Neuronal stem cell (in vitro differentiated cells): ENCODE measurements at regions not wholly inside any gene's neighbourhood (a gene's known extent, or its start where the extent isn't known, plus 50 kb on each side); places are given as distances from the start of the nearest gene placed in this dataset.

Experiments
- DNase-seq: peaks from one replicate; pipeline ENCODE4 v3.0.0-alpha.2; 2013; ENCODE audit warnings: low spot score
- H2AFZ ChIP-seq: one replicate; pipeline ENCODE4 v1.6.1; 2013; ENCODE audit warnings: mild to moderate bottlenecking, low read length, inconsistent platforms
- H2AK5ac ChIP-seq: 2 replicates; pipeline ENCODE4 v1.6.1; 2013; ENCODE audit warnings: low read depth, mild to moderate bottlenecking, inconsistent platforms, low read length, moderate library complexity, mixed read lengths
- H2BK120ac ChIP-seq: 2 replicates; pipeline ENCODE4 v1.6.1; 2013; ENCODE audit warnings: low read depth, mild to moderate bottlenecking, inconsistent platforms, low read length, moderate library complexity, mixed read lengths
- H2BK12ac ChIP-seq: one replicate; pipeline ENCODE4 v1.6.1; 2013; ENCODE audit warnings: low read length, inconsistent platforms
- H2BK15ac ChIP-seq: 2 replicates; pipeline ENCODE4 v1.6.1; 2013; ENCODE audit warnings: mild to moderate bottlenecking, low read length, inconsistent platforms, mixed read lengths
- H2BK5ac ChIP-seq: one replicate; pipeline ENCODE4 v1.6.1; 2013; ENCODE audit warnings: inconsistent platforms, mild to moderate bottlenecking, low read length, moderate library complexity
- H3K14ac ChIP-seq: one replicate; pipeline ENCODE4 v1.6.1; 2013; ENCODE audit warnings: low read length, inconsistent platforms
- H3K18ac ChIP-seq: 2 replicates; pipeline ENCODE4 v1.6.1; 2013; ENCODE audit warnings: low read length, inconsistent platforms
- H3K23ac ChIP-seq: 2 replicates; pipeline ENCODE4 v1.6.1; 2013; ENCODE audit warnings: low read depth, mild to moderate bottlenecking, mixed read lengths, low read length, inconsistent platforms; ENCODE audit not compliant: poor library complexity
- H3K27ac ChIP-seq: replicated peaks from 3 replicates; pipeline ENCODE4 v1.5.1; 2013; ENCODE audit warnings: low read length, inconsistent platforms
- H3K27me3 ChIP-seq, 3 experiments: 2 replicates each; pipeline ENCODE4 v1.6.1; 2013; ENCODE audit warnings: low read length in 3 of 3, mild to moderate bottlenecking in 2 of 3, inconsistent platforms in 1 of 3, low read depth in 1 of 3, mixed read lengths in 1 of 3, moderate library complexity in 1 of 3; ENCODE audit not compliant: control insufficient read depth in 3 of 3, insufficient read depth in 3 of 3
- H3K36me3 ChIP-seq, 2 donors: replicated peaks in 1 of 2; 2 replicates each; pipeline ENCODE4 v1.6.1; 2013; ENCODE audit warnings: low read length in 2 of 2; ENCODE audit not compliant: control insufficient read depth in 2 of 2, insufficient read depth in 2 of 2
- H3K4ac ChIP-seq: 2 replicates; pipeline ENCODE4 v1.6.1; 2013; ENCODE audit warnings: inconsistent platforms, mild to moderate bottlenecking, low read length, moderate library complexity
- H3K4me1 ChIP-seq, 2 donors: 1 replicate in 1 of 2; 2 replicates in 1 of 2; pipeline ENCODE4 v1.6.1; 2013; ENCODE audit warnings: low read length in 2 of 2, low read depth in 1 of 2; ENCODE audit not compliant: control insufficient read depth in 2 of 2, insufficient read depth in 1 of 2
- H3K4me2 ChIP-seq: one replicate; pipeline ENCODE4 v1.6.1; 2013; ENCODE audit warnings: mild to moderate bottlenecking, low read length, inconsistent platforms; ENCODE audit not compliant: insufficient read depth, poor library complexity, severe bottlenecking
- H3K4me3 ChIP-seq, 2 donors: 2 replicates each; pipeline ENCODE4 v1.5.1; 2013; ENCODE audit warnings: low read length in 2 of 2, mild to moderate bottlenecking in 2 of 2, inconsistent platforms in 1 of 2, moderate library complexity in 1 of 2
- H3K79me1 ChIP-seq: one replicate; pipeline ENCODE4 v1.6.1; 2013; ENCODE audit warnings: low read depth, mild to moderate bottlenecking, inconsistent platforms, low read length, moderate library complexity
- H3K9ac ChIP-seq: one replicate; pipeline ENCODE4 v1.6.1; 2013; ENCODE audit warnings: mild to moderate bottlenecking, low read depth, low read length, inconsistent platforms; ENCODE audit not compliant: poor library complexity
- H3K9me3 ChIP-seq, 2 donors: replicated peaks in 1 of 2; 2 replicates each; pipeline versions ENCODE3 to v1.6.1; 2013; ENCODE audit warnings: low read length in 2 of 2, mild to moderate bottlenecking in 2 of 2, inconsistent platforms in 1 of 2, low read depth in 1 of 2, mixed read lengths in 1 of 2, moderate library complexity in 1 of 2; ENCODE audit not compliant: control insufficient read depth in 2 of 2, insufficient read depth in 1 of 2
- H4K8ac ChIP-seq: one replicate; pipeline ENCODE4 v1.6.1; 2013; ENCODE audit warnings: low read depth, mild to moderate bottlenecking, inconsistent platforms, low read length, moderate library complexity
- H4K91ac ChIP-seq: one replicate; pipeline ENCODE4 v1.6.1; 2013; ENCODE audit warnings: low read length, low read depth, mild to moderate bottlenecking, inconsistent platforms; ENCODE audit not compliant: poor library complexity
- WGBS, 2 donors: extraction: QIAGEN DNeasy Blood & Tissue Kit; methylation state at CpG; one replicate each; pipeline ENCODE4 v1.1.7; 2013; ENCODE audit warnings: missing lambda C conversion rate in 2 of 2, mixed read lengths in 1 of 2; ENCODE audit not compliant: insufficient read length in 2 of 2, insufficient replicate concordance in 1 of 2; ENCODE audit errors: extremely low coverage in 2 of 2; 5-methylcytosine and 5-hydroxymethylcytosine counted together

DNA sequence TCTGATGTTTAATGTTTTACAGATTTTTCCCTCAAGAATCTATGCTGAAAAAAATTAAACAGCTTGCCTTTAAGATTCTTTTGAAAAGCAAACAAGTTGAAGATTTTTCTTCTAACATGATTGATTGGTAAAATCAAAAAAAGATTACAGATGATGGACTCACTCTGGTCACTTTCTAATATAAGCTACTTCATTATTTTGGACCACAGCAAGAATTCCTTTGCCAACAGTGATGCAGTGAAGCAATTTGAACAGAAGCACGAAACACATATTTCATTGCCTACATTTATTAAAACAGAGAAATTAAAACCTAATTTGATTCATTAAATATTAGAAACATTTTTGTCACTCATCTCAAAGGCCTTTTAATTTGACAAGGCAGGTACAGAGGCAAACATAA lies 82.1 kb upstream of the SGCE start:
- DNase-seq, result no peak
- WGBS, 2 donors, result no CpG with 5 or more reads among the region's 1 CpG
- H2AFZ ChIP-seq, result no peak overlapping the region

DNA sequence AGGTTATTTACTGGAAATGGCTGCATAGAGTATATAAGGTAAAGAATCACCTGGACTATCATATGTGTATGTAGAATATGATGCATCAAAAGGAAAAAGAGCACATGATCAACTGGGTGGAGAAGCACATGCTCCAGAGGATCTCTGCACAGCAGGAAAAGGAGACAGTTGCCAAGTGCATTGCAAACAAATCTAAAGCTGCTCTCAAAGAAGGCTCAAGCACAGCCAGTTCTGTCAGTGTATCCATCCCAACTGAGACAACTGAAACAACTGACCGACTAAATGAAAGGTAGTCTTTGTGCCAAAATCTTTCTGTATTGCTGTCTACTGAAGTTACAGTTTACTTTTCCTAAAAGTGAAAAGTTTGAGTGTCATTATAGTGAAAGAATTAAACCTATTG lies 83.2 kb upstream of the SGCE start:
- Histone ChIP-seq H2BK12ac (no peak overlapping the region), H2BK15ac (no peak overlapping the region), H3K79me1 (no peaks in the 10 kb centered on the region), H2AK5ac (no peak overlapping the region), H4K91ac (no peak overlapping the region), H3K4me1 (peaks cover under 1 to 1% of the 10 kb centered on the region in 2 donors), H2AFZ (no peak overlapping the region), H3K14ac (peak overlapping the region; percentile 56), H2BK5ac (no peak overlapping the region), H3K36me3 (no peaks in the 10 kb centered on the region), H3K27me3 (no peaks in the 10 kb centered on the region), H3K9me3 (no peaks in the 10 kb centered on the region), H2BK120ac (no peak overlapping the region), H3K18ac (no peak overlapping the region), H3K9ac (no peak overlapping the region), H3K23ac (no peak overlapping the region), H3K4me3 (no peak overlapping the region), H3K4me2 (no peak overlapping the region), H4K8ac (no peak overlapping the region), H3K4ac (no peak overlapping the region), H3K27ac (no peak overlapping the region)
- no CpG with 5 or more reads among the region's 1 CpG for WGBS, 2 donors
- DNase-seq, result no peak

More for the DNA sequence above, 82.1 kb upstream of the SGCE start:
- no peak overlapping the region for H4K8ac ChIP-seq
- no peak overlapping the region for H4K91ac ChIP-seq
- no peak overlapping the region for H2BK12ac ChIP-seq
- H3K27ac ChIP-seq, result no peak overlapping the region
- no peak overlapping the region for H2BK120ac ChIP-seq
- no peak overlapping the region for H2AK5ac ChIP-seq
- H3K9ac ChIP-seq, result no peak overlapping the region
- H3K27me3 ChIP-seq, result no peaks in the 10 kb centered on the region
- H3K9me3 ChIP-seq, result no peaks in the 10 kb centered on the region
- no peaks in the 10 kb centered on the region for H3K36me3 ChIP-seq
- no peaks in the 10 kb centered on the region for H3K79me1 ChIP-seq
- no peak overlapping the region for H3K18ac ChIP-seq
- H3K14ac ChIP-seq, result no peak overlapping the region
- no peak overlapping the region for H2BK15ac ChIP-seq
- H3K4me1 ChIP-seq, result no peaks in the 10 kb centered on the region
- no peak overlapping the region for H3K4me3 ChIP-seq
- H3K4me2 ChIP-seq, result no peak overlapping the region
- H3K23ac ChIP-seq, result no peak overlapping the region
- no peak overlapping the region for H2BK5ac ChIP-seq
- H3K4ac ChIP-seq, result no peak overlapping the region

GRCh38 chr7:94740509-94740908 lies 84.6 kb upstream of the SGCE start:
- Histone ChIP-seq H2BK15ac (no peak overlapping the region), H3K9me3 (no peaks in the 10 kb centered on the region), H3K4ac (no peak overlapping the region), H2AK5ac (no peak overlapping the region), H3K4me1 (peaks cover 3 to 5% of the 10 kb centered on the region in 2 donors), H2BK5ac (no peak overlapping the region), H3K18ac (no peak overlapping the region), H2AFZ (no peak overlapping the region), H4K91ac (no peak overlapping the region), H3K23ac (no peak overlapping the region), H2BK12ac (no peak overlapping the region), H3K79me1 (no peaks in the 10 kb centered on the region), H3K4me3 (no peak overlapping the region), H3K9ac (no peak overlapping the region), H3K27me3 (no peaks in the 10 kb centered on the region), H3K14ac (no peak overlapping the region), H2BK120ac (no peak overlapping the region), H3K4me2 (no peak overlapping the region), H3K36me3 (no peaks in the 10 kb centered on the region), H4K8ac (no peak overlapping the region), H3K27ac (no peak overlapping the region)
- DNase-seq, result no peak

DNA sequence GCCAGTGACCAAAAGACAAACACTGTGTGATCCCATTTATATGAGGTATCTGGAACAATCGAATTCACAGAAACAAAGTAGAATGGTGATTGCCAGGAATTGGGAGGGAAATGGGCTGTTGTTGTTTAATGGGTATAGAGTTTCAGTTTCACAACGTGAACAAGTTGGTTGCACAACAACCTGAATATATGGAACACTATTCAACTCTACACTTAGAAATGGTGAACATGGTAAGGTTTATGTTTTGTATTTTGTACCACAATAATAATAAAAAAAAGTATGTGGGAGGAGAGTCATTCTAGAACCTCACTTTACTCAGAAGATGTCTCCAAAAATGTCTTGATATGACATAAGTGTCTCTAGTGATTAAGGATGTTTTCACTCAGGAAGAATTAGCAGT lies 85.2 kb upstream of the SGCE start:
- H3K27me3 ChIP-seq, result no peaks in the 10 kb centered on the region
- no peak overlapping the region for H3K27ac ChIP-seq
- H2BK12ac ChIP-seq, result no peak overlapping the region
- no peak overlapping the region for H3K14ac ChIP-seq
- H3K23ac ChIP-seq, result no peak overlapping the region
- H2AK5ac ChIP-seq, result no peak overlapping the region
- H2AFZ ChIP-seq, result no peak overlapping the region
- H3K18ac ChIP-seq, result no peak overlapping the region
- no peak overlapping the region for H3K4ac ChIP-seq
- WGBS, 2 donors, result no CpG with 5 or more reads among the region's 2 CpGs
- H3K9me3 ChIP-seq, result no peaks in the 10 kb centered on the region
- no peak overlapping the region for H2BK120ac ChIP-seq
- no peak for DNase-seq
- no peak overlapping the region for H3K9ac ChIP-seq
- H4K91ac ChIP-seq, result no peak overlapping the region
- no peak overlapping the region for H2BK15ac ChIP-seq
- H3K4me3 ChIP-seq, result no peak overlapping the region
- no peak overlapping the region for H4K8ac ChIP-seq
- H2BK5ac ChIP-seq, result no peak overlapping the region
- no peak overlapping the region for H3K4me2 ChIP-seq
- no peaks in the 10 kb centered on the region for H3K36me3 ChIP-seq
- H3K4me1 ChIP-seq, result peaks cover 3 to 5% of the 10 kb centered on the region in 2 donors
- H3K79me1 ChIP-seq, result no peaks in the 10 kb centered on the region
